ENCODE measurements at regions not wholly inside any gene's neighbourhood (a gene's known extent, or its start where the extent isn't known, plus 50 kb on each side); places are given as distances from the start of the nearest gene placed in this dataset.

DNA sequence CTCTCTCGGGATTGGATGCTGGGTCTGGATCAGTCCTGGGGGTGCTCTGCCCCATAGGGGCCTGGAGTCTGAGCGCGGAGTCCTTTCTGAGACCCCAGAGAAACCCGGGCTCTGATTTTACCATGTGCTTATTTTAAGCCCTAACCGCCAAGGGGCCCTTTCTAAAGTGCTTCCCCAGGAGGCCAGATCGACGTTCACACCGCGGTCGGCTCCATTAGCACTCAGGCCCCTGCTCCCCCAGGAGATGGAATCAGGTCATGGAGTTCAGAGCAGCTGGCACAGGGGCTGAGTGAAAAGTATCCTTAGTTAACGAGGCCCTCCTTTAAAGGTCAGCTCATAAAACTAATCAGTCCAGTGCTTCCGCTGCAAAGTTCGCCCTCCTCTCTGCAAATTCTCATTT, 159.4 kb upstream of the COBL start:
- POLR2A ChIA-PET (ENCODE audit: partially characterized antibody): no interaction called here
- H3K18ac ChIP-seq (ENCODE audit: extremely low read depth, low read length): no peak overlapping the region
- no peak overlapping the region for H2AFZ ChIP-seq (ENCODE audit: low read length)
- H3K27ac ChIP-seq (ENCODE audit: low read depth, low read length): no peak overlapping the region
- H3K79me2 ChIP-seq (ENCODE audit: control insufficient read depth in 1 of 2, insufficient read depth in 2 of 2, low read length in 2 of 2): no peaks in the 10 kb centered on the region
- H2BK5ac ChIP-seq (ENCODE audit: low read depth, low read length): no peak overlapping the region
- H3K4me2 ChIP-seq (ENCODE audit: insufficient read depth in 1 of 2, low read depth in 2 of 2, low read length in 2 of 2): no peak overlapping the region
- CTCF ChIA-PET (ENCODE audit: partially characterized antibody): no interaction called here
- H3K23ac ChIP-seq (ENCODE audit: insufficient read length): no peak overlapping the region
- H3K79me1 ChIP-seq (ENCODE audit: low read depth, low read length): no peaks in the 10 kb centered on the region
- no peak overlapping the region for H2BK15ac ChIP-seq (ENCODE audit: low read length)
- H2BK12ac ChIP-seq (ENCODE audit: low read depth, low read length): no peak overlapping the region
- H3K27me3 ChIP-seq (replicated peaks in 1 of 4; ENCODE audit: control insufficient read depth in 3 of 4, extremely low read depth in 1 of 4, insufficient read depth in 3 of 4, low read length in 3 of 4): peaks cover 0 to 13% (median 9%) of the 10 kb centered on the region in 4 experiments; a peak in 4 of 7 replicates
- H3K9ac ChIP-seq (replicated peaks in 1 of 4; ENCODE audit: extremely low read depth in 1 of 4, low read depth in 3 of 4, low read length in 3 of 4): no peak overlapping the region
- no peaks in the 10 kb centered on the region for H3K9me3 ChIP-seq (ENCODE audit: insufficient read depth in 2 of 2, low read depth in 1 of 2, low read length in 1 of 2)
- H2BK120ac ChIP-seq (replicated peaks; ENCODE audit: low read depth, low read length): no peak overlapping the region
- no peak overlapping the region for H3K4me3 ChIP-seq (ENCODE audit: extremely low read depth in 1 of 4, insufficient read depth in 2 of 4, low read depth in 3 of 4, low read length in 4 of 4)
- DNase-seq (ENCODE audit: low read depth in 1 of 2, low spot score in 2 of 2) (no peak), FAIRE-seq (no peak)
- no peak overlapping the region for H3K4ac ChIP-seq (replicated peaks; ENCODE audit: insufficient read length, low read depth, low read length)
- H3K14ac ChIP-seq (ENCODE audit: insufficient read length): no peak overlapping the region
- H2BK20ac ChIP-seq (ENCODE audit: low read length): no peak overlapping the region
- H2AK5ac ChIP-seq (ENCODE audit: low read depth, low read length): no peak overlapping the region
- H3K23me2 ChIP-seq (ENCODE audit: low read depth, low read length): peaks cover 11% of the 10 kb centered on the region; the same call in 1 of the 2 replicates
- no peak overlapping the region for H4K8ac ChIP-seq (ENCODE audit: extremely low read depth, insufficient read depth, low read length)
- H3K56ac ChIP-seq (replicated peaks; ENCODE audit: insufficient read length, low read depth, low read length): no peak overlapping the region
- H3K4me1 ChIP-seq (replicated peaks in 1 of 4; ENCODE audit: control insufficient read depth in 3 of 4, insufficient read depth in 4 of 4, low read length in 3 of 4): peaks cover 0 to 11% (median 7%) of the 10 kb centered on the region in 4 experiments; a peak in 5 of 7 replicates
- WGBS, 2 experiments (ENCODE audit: extremely low coverage in 1 of 2, insufficient coverage in 1 of 2, insufficient read length in 1 of 2, insufficient replicate concordance in 2 of 2, low coverage in 1 of 2, low lambda C conversion rate in 2 of 2, missing lambda C conversion rate in 1 of 2): 95% methylated on average over 12 of the region's 13 CpGs; no CpG with 5 or more reads in 1 of the 2 experiments
- H3K36me3 ChIP-seq (ENCODE audit: control insufficient read depth in 2 of 4, insufficient read depth in 4 of 4, low read length in 3 of 4): no peaks in the 10 kb centered on the region
- H4K5ac ChIP-seq (ENCODE audit: insufficient read length, low read depth, low read length): no peak overlapping the region
- H4K91ac ChIP-seq (replicated peaks; ENCODE audit: insufficient read length, low read length): no peak overlapping the region
- H4K20me1 ChIP-seq (replicated peaks in 1 of 2; ENCODE audit: control insufficient read depth in 1 of 2, insufficient read depth in 2 of 2, low read length in 2 of 2): peaks cover 0 to 7% of the 10 kb centered on the region in 2 experiments
- TF ChIP-seq, protein P1, sequence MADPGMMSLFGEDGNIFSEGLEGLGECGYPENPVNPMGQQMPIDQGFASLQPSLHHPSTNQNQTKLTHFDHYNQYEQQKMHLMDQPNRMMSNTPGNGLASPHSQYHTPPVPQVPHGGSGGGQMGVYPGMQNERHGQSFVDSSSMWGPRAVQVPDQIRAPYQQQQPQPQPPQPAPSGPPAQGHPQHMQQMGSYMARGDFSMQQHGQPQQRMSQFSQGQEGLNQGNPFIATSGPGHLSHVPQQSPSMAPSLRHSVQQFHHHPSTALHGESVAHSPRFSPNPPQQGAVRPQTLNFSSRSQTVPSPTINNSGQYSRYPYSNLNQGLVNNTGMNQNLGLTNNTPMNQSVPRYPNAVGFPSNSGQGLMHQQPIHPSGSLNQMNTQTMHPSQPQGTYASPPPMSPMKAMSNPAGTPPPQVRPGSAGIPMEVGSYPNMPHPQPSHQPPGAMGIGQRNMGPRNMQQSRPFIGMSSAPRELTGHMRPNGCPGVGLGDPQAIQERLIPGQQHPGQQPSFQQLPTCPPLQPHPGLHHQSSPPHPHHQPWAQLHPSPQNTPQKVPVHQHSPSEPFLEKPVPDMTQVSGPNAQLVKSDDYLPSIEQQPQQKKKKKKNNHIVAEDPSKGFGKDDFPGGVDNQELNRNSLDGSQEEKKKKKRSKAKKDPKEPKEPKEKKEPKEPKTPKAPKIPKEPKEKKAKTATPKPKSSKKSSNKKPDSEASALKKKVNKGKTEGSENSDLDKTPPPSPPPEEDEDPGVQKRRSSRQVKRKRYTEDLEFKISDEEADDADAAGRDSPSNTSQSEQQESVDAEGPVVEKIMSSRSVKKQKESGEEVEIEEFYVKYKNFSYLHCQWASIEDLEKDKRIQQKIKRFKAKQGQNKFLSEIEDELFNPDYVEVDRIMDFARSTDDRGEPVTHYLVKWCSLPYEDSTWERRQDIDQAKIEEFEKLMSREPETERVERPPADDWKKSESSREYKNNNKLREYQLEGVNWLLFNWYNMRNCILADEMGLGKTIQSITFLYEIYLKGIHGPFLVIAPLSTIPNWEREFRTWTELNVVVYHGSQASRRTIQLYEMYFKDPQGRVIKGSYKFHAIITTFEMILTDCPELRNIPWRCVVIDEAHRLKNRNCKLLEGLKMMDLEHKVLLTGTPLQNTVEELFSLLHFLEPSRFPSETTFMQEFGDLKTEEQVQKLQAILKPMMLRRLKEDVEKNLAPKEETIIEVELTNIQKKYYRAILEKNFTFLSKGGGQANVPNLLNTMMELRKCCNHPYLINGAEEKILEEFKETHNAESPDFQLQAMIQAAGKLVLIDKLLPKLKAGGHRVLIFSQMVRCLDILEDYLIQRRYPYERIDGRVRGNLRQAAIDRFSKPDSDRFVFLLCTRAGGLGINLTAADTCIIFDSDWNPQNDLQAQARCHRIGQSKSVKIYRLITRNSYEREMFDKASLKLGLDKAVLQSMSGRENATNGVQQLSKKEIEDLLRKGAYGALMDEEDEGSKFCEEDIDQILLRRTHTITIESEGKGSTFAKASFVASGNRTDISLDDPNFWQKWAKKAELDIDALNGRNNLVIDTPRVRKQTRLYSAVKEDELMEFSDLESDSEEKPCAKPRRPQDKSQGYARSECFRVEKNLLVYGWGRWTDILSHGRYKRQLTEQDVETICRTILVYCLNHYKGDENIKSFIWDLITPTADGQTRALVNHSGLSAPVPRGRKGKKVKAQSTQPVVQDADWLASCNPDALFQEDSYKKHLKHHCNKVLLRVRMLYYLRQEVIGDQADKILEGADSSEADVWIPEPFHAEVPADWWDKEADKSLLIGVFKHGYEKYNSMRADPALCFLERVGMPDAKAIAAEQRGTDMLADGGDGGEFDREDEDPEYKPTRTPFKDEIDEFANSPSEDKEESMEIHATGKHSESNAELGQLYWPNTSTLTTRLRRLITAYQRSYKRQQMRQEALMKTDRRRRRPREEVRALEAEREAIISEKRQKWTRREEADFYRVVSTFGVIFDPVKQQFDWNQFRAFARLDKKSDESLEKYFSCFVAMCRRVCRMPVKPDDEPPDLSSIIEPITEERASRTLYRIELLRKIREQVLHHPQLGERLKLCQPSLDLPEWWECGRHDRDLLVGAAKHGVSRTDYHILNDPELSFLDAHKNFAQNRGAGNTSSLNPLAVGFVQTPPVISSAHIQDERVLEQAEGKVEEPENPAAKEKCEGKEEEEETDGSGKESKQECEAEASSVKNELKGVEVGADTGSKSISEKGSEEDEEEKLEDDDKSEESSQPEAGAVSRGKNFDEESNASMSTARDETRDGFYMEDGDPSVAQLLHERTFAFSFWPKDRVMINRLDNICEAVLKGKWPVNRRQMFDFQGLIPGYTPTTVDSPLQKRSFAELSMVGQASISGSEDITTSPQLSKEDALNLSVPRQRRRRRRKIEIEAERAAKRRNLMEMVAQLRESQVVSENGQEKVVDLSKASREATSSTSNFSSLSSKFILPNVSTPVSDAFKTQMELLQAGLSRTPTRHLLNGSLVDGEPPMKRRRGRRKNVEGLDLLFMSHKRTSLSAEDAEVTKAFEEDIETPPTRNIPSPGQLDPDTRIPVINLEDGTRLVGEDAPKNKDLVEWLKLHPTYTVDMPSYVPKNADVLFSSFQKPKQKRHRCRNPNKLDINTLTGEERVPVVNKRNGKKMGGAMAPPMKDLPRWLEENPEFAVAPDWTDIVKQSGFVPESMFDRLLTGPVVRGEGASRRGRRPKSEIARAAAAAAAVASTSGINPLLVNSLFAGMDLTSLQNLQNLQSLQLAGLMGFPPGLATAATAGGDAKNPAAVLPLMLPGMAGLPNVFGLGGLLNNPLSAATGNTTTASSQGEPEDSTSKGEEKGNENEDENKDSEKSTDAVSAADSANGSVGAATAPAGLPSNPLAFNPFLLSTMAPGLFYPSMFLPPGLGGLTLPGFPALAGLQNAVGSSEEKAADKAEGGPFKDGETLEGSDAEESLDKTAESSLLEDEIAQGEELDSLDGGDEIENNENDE (IDR thresholded peaks at IDR 0.05; ENCODE audit: insufficient replicate concordance, low read length): no peak

Data from H1 (cell line).